H9 (cell line): ENCODE measurements at regions not wholly inside any gene's neighbourhood (a gene's known extent, or its start where the extent isn't known, plus 50 kb on each side); places are given as distances from the start of the nearest gene placed in this dataset.

Experiments used
- DNase-seq: peaks from one replicate; pipeline ENCODE4 v3.0.0-alpha.2; 2017
- H2AFZ ChIP-seq: one replicate; pipeline ENCODE4 v1.6.1; 2013; ENCODE audit warnings: mild to moderate bottlenecking, low read length, control low read depth, moderate library complexity
- H2AK5ac ChIP-seq: 2 replicates; pipeline ENCODE4 v1.6.1; 2013; ENCODE audit warnings: low read length, control low read depth, mixed read lengths; ENCODE audit not compliant: insufficient read length
- H2BK120ac ChIP-seq: one replicate; pipeline ENCODE4 v1.6.1; 2013; ENCODE audit warnings: low read depth, mild to moderate bottlenecking, low read length, control low read depth, inconsistent platforms; ENCODE audit not compliant: poor library complexity, severe bottlenecking
- H2BK12ac ChIP-seq: 2 replicates; pipeline ENCODE4 v1.6.1; 2013; ENCODE audit warnings: low read length, control low read depth, mixed read lengths, low read depth; ENCODE audit not compliant: insufficient read length
- H2BK15ac ChIP-seq: 2 replicates; pipeline ENCODE4 v1.6.1; 2013; ENCODE audit warnings: low read depth, low read length, control low read depth
- H2BK20ac ChIP-seq: one replicate; pipeline ENCODE4 v1.6.1; 2013; ENCODE audit warnings: low read depth, mild to moderate bottlenecking, low read length, control low read depth, inconsistent platforms; ENCODE audit not compliant: poor library complexity, severe bottlenecking
- H2BK5ac ChIP-seq: 2 replicates; pipeline ENCODE4 v1.6.1; 2013; ENCODE audit warnings: low read length, control low read depth, mixed read lengths; ENCODE audit not compliant: insufficient read length
- H3K14ac ChIP-seq: 2 replicates; pipeline ENCODE4 v1.6.1; 2013; ENCODE audit warnings: low read length, control low read depth; ENCODE audit not compliant: insufficient read depth
- H3K18ac ChIP-seq: 2 replicates; pipeline ENCODE4 v1.6.1; 2013; ENCODE audit warnings: low read depth, mild to moderate bottlenecking, mixed read lengths, low read length, control low read depth; ENCODE audit not compliant: insufficient read length
- H3K23ac ChIP-seq: 2 replicates; pipeline ENCODE4 v1.6.1; 2013; ENCODE audit warnings: low read length, control low read depth, mixed read lengths, low read depth; ENCODE audit not compliant: insufficient read length
- H3K23me2 ChIP-seq: 2 replicates; pipeline ENCODE4 v1.6.1; 2013; ENCODE audit warnings: low read depth, mild to moderate bottlenecking, mixed read lengths, low read length, control low read depth; ENCODE audit not compliant: insufficient read length, poor library complexity, severe bottlenecking
- H3K27ac ChIP-seq: 2 replicates; pipeline ENCODE4 v1.5.1; 2013; ENCODE audit warnings: low read length, control low read depth, mixed read lengths, low read depth; ENCODE audit not compliant: insufficient read length
- H3K27me3 ChIP-seq: 2 replicates; pipeline ENCODE4 v1.6.1; 2013; ENCODE audit warnings: low read length, control low read depth, inconsistent platforms; ENCODE audit not compliant: insufficient read depth
- H3K4ac ChIP-seq: 2 replicates; pipeline ENCODE4 v1.6.1; 2013; ENCODE audit warnings: low read depth, mild to moderate bottlenecking, control low read depth, inconsistent platforms, low read length, moderate library complexity
- H3K4me1 ChIP-seq: 2 replicates; pipeline ENCODE4 v1.6.1; 2013; ENCODE audit warnings: low read length, control low read depth, inconsistent platforms; ENCODE audit not compliant: insufficient read depth
- H3K4me2 ChIP-seq: 2 replicates; pipeline ENCODE4 v1.6.1; 2013; ENCODE audit warnings: low read length, control low read depth, mixed read lengths; ENCODE audit not compliant: insufficient read length, insufficient read depth
- H3K56ac ChIP-seq: 2 replicates; pipeline ENCODE4 v1.6.1; 2013; ENCODE audit warnings: low read depth, mild to moderate bottlenecking, mixed read lengths, low read length, control low read depth; ENCODE audit not compliant: insufficient read length
- H3K79me1 ChIP-seq: 2 replicates; pipeline ENCODE4 v1.6.1; 2013; ENCODE audit warnings: low read depth, mild to moderate bottlenecking, moderate library complexity, low read length, control low read depth, inconsistent platforms; ENCODE audit not compliant: insufficient read depth, poor library complexity, severe bottlenecking
- H3K79me2 ChIP-seq: 2 replicates; pipeline ENCODE4 v1.6.1; 2013; ENCODE audit warnings: low read length, control low read depth, inconsistent platforms; ENCODE audit not compliant: insufficient read depth
- H3K9ac ChIP-seq: 2 replicates; pipeline ENCODE4 v1.6.1; 2013; ENCODE audit warnings: low read length, control low read depth, mixed read lengths; ENCODE audit not compliant: insufficient read length; ENCODE audit errors: extremely low read depth
- H3K9me3 ChIP-seq: one replicate; pipeline ENCODE4 v1.6.1; 2013; ENCODE audit warnings: low read depth, low read length, inconsistent platforms; ENCODE audit not compliant: control insufficient read depth
- H3T11ph ChIP-seq: one replicate; pipeline ENCODE4 v1.6.1; 2013; ENCODE audit warnings: mild to moderate bottlenecking, low read length, control low read depth, inconsistent platforms
- H4K20me1 ChIP-seq: one replicate; pipeline ENCODE4 v1.6.1; 2013; ENCODE audit not compliant: control insufficient read depth, insufficient read length, insufficient read depth
- H4K5ac ChIP-seq: 2 replicates; pipeline ENCODE4 v1.6.1; 2013; ENCODE audit warnings: low read depth, mild to moderate bottlenecking, mixed read lengths, low read length, control low read depth; ENCODE audit not compliant: insufficient read length
- H4K8ac ChIP-seq: replicated peaks from 2 replicates; pipeline ENCODE4 v1.6.1; 2013; ENCODE audit warnings: low read length, control low read depth, mixed read lengths, low read depth; ENCODE audit not compliant: insufficient read length
- H4K91ac ChIP-seq: 2 replicates; pipeline ENCODE4 v1.6.1; 2013; ENCODE audit warnings: low read depth, mild to moderate bottlenecking, moderate library complexity, mixed read lengths, low read length, control low read depth; ENCODE audit not compliant: insufficient read length
- H3K27ac Mint-ChIP-seq, 3 experiments: 2 replicates in 2 of 3; 3 replicates in 1 of 3; pipeline ENCODE4 v1.8.0; 2020 to 2021; ENCODE audit warnings: mixed read lengths in 3 of 3, mild to moderate bottlenecking in 1 of 3, moderate library complexity in 1 of 3
- H3K27me3 Mint-ChIP-seq: 2 replicates; pipeline ENCODE4 v1.8.0; 2021; ENCODE audit warnings: low read depth, mild to moderate bottlenecking, moderate library complexity, mixed read lengths
- H3K36me3 Mint-ChIP-seq, 3 experiments: 2 replicates in 2 of 3; 3 replicates in 1 of 3; pipeline ENCODE4 v1.8.0; 2020 to 2021; ENCODE audit warnings: low read depth in 3 of 3, mixed read lengths in 3 of 3; ENCODE audit not compliant: insufficient read depth in 1 of 3
- H3K4me1 Mint-ChIP-seq, 2 experiments: 2 replicates each; pipeline ENCODE4 v1.8.0; 2020; ENCODE audit warnings: mixed read lengths in 2 of 2
- H3K4me3 Mint-ChIP-seq, 2 experiments: 2 replicates in 1 of 2; 3 replicates in 1 of 2; pipeline ENCODE4 v1.8.0; 2020 to 2021; ENCODE audit warnings: mild to moderate bottlenecking in 2 of 2, mixed read lengths in 2 of 2, moderate library complexity in 1 of 2
- H3K9me3 Mint-ChIP-seq, 2 experiments: 2 replicates in 1 of 2; 3 replicates in 1 of 2; pipeline ENCODE4 v1.8.0; 2020; ENCODE audit warnings: mild to moderate bottlenecking in 2 of 2, mixed read lengths in 2 of 2, moderate library complexity in 1 of 2
- WGBS: extraction: QIAGEN DNeasy Blood & Tissue Kit; methylation state at CpG from one replicate; pipeline ENCODE4 v1.1.7; 2013; ENCODE audit warnings: missing lambda C conversion rate, low lambda C conversion rate, mixed read lengths; ENCODE audit not compliant: insufficient read length; ENCODE audit errors: extremely low coverage; 5-methylcytosine and 5-hydroxymethylcytosine counted together
- TF ChIP-seq, protein P1 (sequence below): fragments of 200-600 bp; sonication (generic); conservative IDR thresholded peaks from 3 replicates; pipeline ENCODE4 v1.8.0; 2021; ENCODE audit warnings: antibody characterized with exemption, mild to moderate bottlenecking

- H3K27ac ChIP-seq, result no peak overlapping the region
- no peak overlapping the region for H4K5ac ChIP-seq
- Mint-ChIP-seq H3K9me3 (peaks cover 35 to 58% of the 10 kb centered on the region in 2 experiments), H3K36me3 (peaks cover 35 to 68% (median 38%) of the 10 kb centered on the region in 3 experiments), H3K27ac (no peak overlapping the region), H3K4me1 (peaks cover 3 to 7% of the 10 kb centered on the region in 2 experiments; a peak in 2 of 4 replicates), H3K27me3 (no peaks in the 10 kb centered on the region), H3K4me3 (no peak overlapping the region)
- H3K79me1 ChIP-seq, result no peaks in the 10 kb centered on the region
- no peak overlapping the region for H3K9ac ChIP-seq
- no peak overlapping the region for H2BK120ac ChIP-seq
- no peak overlapping the region for H3K14ac ChIP-seq
- H2BK20ac ChIP-seq, result no peak overlapping the region
- no peak overlapping the region for H2AFZ ChIP-seq
- no peak overlapping the region for H4K91ac ChIP-seq
- no peak overlapping the region for H3T11ph ChIP-seq
- TF ChIP-seq, protein P1, sequence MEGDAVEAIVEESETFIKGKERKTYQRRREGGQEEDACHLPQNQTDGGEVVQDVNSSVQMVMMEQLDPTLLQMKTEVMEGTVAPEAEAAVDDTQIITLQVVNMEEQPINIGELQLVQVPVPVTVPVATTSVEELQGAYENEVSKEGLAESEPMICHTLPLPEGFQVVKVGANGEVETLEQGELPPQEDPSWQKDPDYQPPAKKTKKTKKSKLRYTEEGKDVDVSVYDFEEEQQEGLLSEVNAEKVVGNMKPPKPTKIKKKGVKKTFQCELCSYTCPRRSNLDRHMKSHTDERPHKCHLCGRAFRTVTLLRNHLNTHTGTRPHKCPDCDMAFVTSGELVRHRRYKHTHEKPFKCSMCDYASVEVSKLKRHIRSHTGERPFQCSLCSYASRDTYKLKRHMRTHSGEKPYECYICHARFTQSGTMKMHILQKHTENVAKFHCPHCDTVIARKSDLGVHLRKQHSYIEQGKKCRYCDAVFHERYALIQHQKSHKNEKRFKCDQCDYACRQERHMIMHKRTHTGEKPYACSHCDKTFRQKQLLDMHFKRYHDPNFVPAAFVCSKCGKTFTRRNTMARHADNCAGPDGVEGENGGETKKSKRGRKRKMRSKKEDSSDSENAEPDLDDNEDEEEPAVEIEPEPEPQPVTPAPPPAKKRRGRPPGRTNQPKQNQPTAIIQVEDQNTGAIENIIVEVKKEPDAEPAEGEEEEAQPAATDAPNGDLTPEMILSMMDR, result no peak
- no peak overlapping the region for H2BK5ac ChIP-seq
- H3K4me1 ChIP-seq, result no peaks in the 10 kb centered on the region
- no peak overlapping the region for H3K4ac ChIP-seq
- WGBS, result no CpG with 5 or more reads among the region's 9 CpGs
- H2BK15ac ChIP-seq, result no peak overlapping the region
- H3K9me3 ChIP-seq, result no peaks in the 10 kb centered on the region
- H2AK5ac ChIP-seq, result no peak overlapping the region
- H3K4me2 ChIP-seq, result no peak overlapping the region
- DNase-seq, result no peak
- H3K18ac ChIP-seq, result no peak overlapping the region
- no peak overlapping the region for H4K8ac ChIP-seq
- no peaks in the 10 kb centered on the region for H4K20me1 ChIP-seq
- no peaks in the 10 kb centered on the region for H3K79me2 ChIP-seq
- H3K23ac ChIP-seq, result no peak overlapping the region
- H3K23me2 ChIP-seq, result no peaks in the 10 kb centered on the region
- H3K27me3 ChIP-seq, result no peaks in the 10 kb centered on the region
- no peak overlapping the region for H2BK12ac ChIP-seq
- no peak overlapping the region for H3K56ac ChIP-seq
Measured at GRCh38 chr3:106534206-106534605, 665.4 kb upstream of the CBLB start.
